ENCODE measurements at regions not wholly inside any gene's neighbourhood (a gene's known extent, or its start where the extent isn't known, plus 50 kb on each side); places are given as distances from the start of the nearest gene placed in this dataset.

DNA sequence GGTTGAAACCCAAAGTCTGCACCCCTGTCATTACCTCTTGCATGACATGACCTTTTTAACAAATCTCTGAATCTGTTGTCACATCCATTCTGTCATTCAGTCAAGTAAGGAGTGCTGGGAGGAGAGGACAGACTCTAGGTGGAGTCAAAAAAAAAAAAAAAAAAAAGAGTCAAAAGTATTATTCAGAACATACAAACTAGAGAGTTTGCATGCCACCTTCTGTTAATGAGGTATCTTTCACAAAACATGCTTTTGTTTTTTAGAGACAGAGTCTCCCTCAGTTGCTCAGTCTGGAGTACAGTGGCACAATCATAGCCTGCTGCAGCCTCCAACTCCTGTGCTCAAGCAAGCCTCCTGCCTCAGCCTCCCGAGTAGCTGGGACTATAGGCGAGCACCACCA is 81.6 kb upstream of the ARMC3 start:
- TF ChIP-seq, protein P1, sequence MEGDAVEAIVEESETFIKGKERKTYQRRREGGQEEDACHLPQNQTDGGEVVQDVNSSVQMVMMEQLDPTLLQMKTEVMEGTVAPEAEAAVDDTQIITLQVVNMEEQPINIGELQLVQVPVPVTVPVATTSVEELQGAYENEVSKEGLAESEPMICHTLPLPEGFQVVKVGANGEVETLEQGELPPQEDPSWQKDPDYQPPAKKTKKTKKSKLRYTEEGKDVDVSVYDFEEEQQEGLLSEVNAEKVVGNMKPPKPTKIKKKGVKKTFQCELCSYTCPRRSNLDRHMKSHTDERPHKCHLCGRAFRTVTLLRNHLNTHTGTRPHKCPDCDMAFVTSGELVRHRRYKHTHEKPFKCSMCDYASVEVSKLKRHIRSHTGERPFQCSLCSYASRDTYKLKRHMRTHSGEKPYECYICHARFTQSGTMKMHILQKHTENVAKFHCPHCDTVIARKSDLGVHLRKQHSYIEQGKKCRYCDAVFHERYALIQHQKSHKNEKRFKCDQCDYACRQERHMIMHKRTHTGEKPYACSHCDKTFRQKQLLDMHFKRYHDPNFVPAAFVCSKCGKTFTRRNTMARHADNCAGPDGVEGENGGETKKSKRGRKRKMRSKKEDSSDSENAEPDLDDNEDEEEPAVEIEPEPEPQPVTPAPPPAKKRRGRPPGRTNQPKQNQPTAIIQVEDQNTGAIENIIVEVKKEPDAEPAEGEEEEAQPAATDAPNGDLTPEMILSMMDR (IDR thresholded peaks at IDR 0.05; ENCODE audit: insufficient read depth, low read length, poor library complexity, severe bottlenecking), result no peak
- Histone ChIP-seq H3K36me3 (ENCODE audit: control insufficient read depth, insufficient read depth, low read length) (no peaks in the 10 kb centered on the region), H3K4me3 (replicated peaks; ENCODE audit: low read depth, low read length) (no peak overlapping the region), H3K27me3 (replicated peaks; ENCODE audit: control insufficient read depth, insufficient read depth, low read length) (no peaks in the 10 kb centered on the region)
- DNase-seq (ENCODE audit: extremely low read depth, insufficient read length), result no peak

DNA sequence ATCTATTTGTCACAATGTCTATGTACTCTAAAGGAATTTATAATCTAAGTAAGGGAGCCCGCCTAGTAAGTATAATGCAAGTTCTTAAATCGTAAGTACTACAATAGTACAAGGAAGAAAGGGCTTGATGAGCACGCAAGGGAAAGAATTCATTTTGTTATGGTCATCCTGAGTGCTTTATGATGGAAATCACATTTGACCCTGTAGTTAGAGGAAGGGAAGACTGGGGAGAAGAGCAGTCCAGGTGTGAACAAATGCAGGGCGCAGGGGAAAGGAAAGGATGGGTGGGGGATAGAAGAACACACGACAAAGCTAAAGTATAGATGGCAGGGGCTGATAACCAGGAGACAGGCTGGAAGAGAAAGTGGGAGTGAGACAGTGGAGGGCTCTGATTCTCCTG is 88.2 kb upstream of the ARMC3 start:
- no peaks in the 10 kb centered on the region for H3K36me3 ChIP-seq (ENCODE audit: control insufficient read depth, insufficient read depth, low read length)
- H3K27me3 ChIP-seq (replicated peaks; ENCODE audit: control insufficient read depth, insufficient read depth, low read length), result no peaks in the 10 kb centered on the region
- no peak for DNase-seq (ENCODE audit: extremely low read depth, insufficient read length)
- TF ChIP-seq, protein P1 (IDR thresholded peaks at IDR 0.05; ENCODE audit: insufficient read depth, low read length, poor library complexity, severe bottlenecking), result no peak
- H3K4me3 ChIP-seq (replicated peaks; ENCODE audit: low read depth, low read length), result no peak overlapping the region

DNA sequence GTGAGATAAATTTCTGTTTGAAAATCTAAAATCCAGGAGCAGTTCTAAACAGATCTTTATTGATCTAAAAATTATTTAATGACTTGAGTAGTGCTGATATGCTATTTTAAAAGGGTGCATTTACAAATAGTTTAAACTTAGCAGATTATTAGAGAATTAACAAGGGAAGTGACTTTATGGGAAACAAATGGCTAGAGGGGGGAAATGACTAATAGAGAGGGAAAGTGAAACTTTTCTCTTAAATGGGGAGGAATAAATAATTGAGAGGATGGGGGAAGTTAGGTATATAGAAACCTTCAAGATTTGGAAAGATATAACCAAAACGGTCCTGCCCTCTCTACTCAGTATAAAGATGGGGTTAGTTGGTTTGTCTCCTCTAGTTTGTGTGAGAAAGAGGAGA is 90.1 kb upstream of the ARMC3 start:
- H3K36me3 ChIP-seq (ENCODE audit: control insufficient read depth, insufficient read depth, low read length), result no peaks in the 10 kb centered on the region
- no peaks in the 10 kb centered on the region for H3K27me3 ChIP-seq (replicated peaks; ENCODE audit: control insufficient read depth, insufficient read depth, low read length)
- H3K4me3 ChIP-seq (replicated peaks; ENCODE audit: low read depth, low read length), result no peak overlapping the region
- DNase-seq (ENCODE audit: extremely low read depth, insufficient read length), result no peak
- TF ChIP-seq, protein P1 (IDR thresholded peaks at IDR 0.05; ENCODE audit: insufficient read depth, low read length, poor library complexity, severe bottlenecking), result no peak

DNA sequence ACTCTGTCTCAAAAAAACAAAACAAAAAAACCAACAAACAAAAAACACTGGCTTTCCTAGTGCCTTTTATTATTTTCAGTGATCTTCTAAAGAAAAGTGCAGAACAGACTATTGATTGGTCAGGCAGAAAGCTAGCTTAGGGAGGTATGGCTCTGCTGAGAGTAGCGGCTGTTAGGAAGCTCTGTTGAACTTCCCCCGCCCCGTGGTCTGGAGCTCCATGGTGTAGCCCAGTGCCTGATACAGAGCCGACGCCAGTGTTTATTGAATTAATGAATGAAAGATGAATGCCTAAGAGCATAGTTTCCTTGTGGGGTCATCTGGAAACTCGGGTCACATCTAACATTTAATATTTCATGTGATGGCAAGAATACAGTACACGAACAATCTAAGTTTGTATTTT is 90.5 kb upstream of the ARMC3 start:
- DNase-seq (ENCODE audit: extremely low read depth, insufficient read length), result no peak
- TF ChIP-seq, protein P1 (IDR thresholded peaks at IDR 0.05; ENCODE audit: insufficient read depth, low read length, poor library complexity, severe bottlenecking), result no peak
- Histone ChIP-seq H3K4me3 (replicated peaks; ENCODE audit: low read depth, low read length) (no peak overlapping the region), H3K36me3 (ENCODE audit: control insufficient read depth, insufficient read depth, low read length) (no peaks in the 10 kb centered on the region), H3K27me3 (replicated peaks; ENCODE audit: control insufficient read depth, insufficient read depth, low read length) (no peaks in the 10 kb centered on the region)

DNA sequence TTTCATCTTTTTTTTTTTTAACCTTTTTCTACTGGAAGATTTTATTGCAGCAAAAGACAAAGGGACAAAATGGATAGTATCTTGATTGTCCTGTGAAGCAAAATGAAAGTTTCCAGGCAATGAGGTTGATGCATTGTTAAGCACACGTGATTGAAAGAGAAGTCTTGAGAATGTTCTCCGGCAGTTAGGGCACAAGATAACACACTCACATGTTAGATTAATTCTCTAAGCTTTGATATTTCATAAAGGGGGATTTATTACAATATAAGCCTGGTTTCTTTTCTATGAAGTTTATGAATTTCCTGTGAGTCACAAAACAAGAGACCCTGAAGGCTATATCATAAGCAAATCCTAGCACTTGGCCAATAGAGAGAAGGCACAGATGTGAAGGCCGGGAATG is 93.4 kb upstream of the ARMC3 start:
- Histone ChIP-seq H3K4me3 (replicated peaks; ENCODE audit: low read depth, low read length) (no peak overlapping the region), H3K27me3 (replicated peaks; ENCODE audit: control insufficient read depth, insufficient read depth, low read length) (no peaks in the 10 kb centered on the region), H3K36me3 (ENCODE audit: control insufficient read depth, insufficient read depth, low read length) (no peaks in the 10 kb centered on the region)
- TF ChIP-seq, protein P1 (IDR thresholded peaks at IDR 0.05; ENCODE audit: insufficient read depth, low read length, poor library complexity, severe bottlenecking), result no peak
- DNase-seq (ENCODE audit: extremely low read depth, insufficient read length), result no peak

DNA sequence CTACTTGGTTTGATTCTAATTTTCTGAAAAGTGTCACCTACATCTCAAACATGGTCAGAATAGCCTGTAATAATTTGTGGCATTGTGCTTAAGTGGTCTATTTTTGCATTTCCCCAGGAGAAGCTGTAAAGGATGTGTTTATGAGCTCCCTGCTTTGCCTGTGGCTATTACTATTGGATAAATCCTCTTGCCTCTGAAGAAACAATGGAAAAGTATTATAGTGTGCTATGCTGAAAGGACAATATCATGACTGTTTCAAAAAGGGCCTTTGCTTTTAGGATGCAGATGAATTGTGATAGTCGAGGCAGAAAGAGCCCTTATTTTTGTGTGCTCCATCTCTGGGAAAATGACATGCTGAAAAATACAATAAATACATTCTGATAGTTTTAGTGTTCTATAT is 94.1 kb upstream of the ARMC3 start:
- TF ChIP-seq, protein P1 (IDR thresholded peaks at IDR 0.05; ENCODE audit: insufficient read depth, low read length, poor library complexity, severe bottlenecking), result no peak
- Histone ChIP-seq H3K4me3 (replicated peaks; ENCODE audit: low read depth, low read length) (no peak overlapping the region), H3K36me3 (ENCODE audit: control insufficient read depth, insufficient read depth, low read length) (no peaks in the 10 kb centered on the region), H3K27me3 (replicated peaks; ENCODE audit: control insufficient read depth, insufficient read depth, low read length) (no peaks in the 10 kb centered on the region)
- no peak for DNase-seq (ENCODE audit: extremely low read depth, insufficient read length)
